RWPE2 (cell line): ENCODE measurements at regions not wholly inside any gene's neighbourhood (a gene's known extent, or its start where the extent isn't known, plus 50 kb on each side); places are given as distances from the start of the nearest gene placed in this dataset.

Experiments
- ATAC-seq: fragments of 200-7000 bp; cut with Tn5 transposase; 3 replicates; pipeline ENCODE4 v1.9.1; 2021; ENCODE audit warnings: low read depth
- DNase-seq: peaks from one replicate; pipeline ENCODE4 v3.0.0-alpha.2; 2020; ENCODE audit warnings: low spot score
- H3K27ac ChIP-seq: fragments of 450-650 bp; 2 replicates; pipeline ENCODE4 v1.5.1; 2017; ENCODE audit warnings: mild to moderate bottlenecking; ENCODE audit not compliant: poor library complexity, severe bottlenecking
- H3K27me3 ChIP-seq: fragments of 250-450 bp; sonication (Bioruptor Pico); 2 replicates; pipeline ENCODE4 v1.5.1; 2021; ENCODE audit warnings: mild to moderate bottlenecking, moderate library complexity; ENCODE audit not compliant: insufficient read depth, poor library complexity, severe bottlenecking
- H3K36me3 ChIP-seq: fragments of 250-450 bp; sonication (Bioruptor Pico); 2 replicates; pipeline ENCODE4 v1.5.1; 2020; ENCODE audit warnings: low read depth, mild to moderate bottlenecking, moderate library complexity
- H3K4me1 ChIP-seq: fragments of 250-450 bp; sonication (Bioruptor Pico); 2 replicates; pipeline ENCODE4 v1.5.1; 2021; ENCODE audit warnings: mild to moderate bottlenecking, moderate library complexity; ENCODE audit not compliant: insufficient read depth, poor library complexity, severe bottlenecking
- H3K4me3 ChIP-seq: fragments of 250-450 bp; sonication (Bioruptor Pico); 2 replicates; pipeline ENCODE4 v1.5.1; 2021; ENCODE audit warnings: mild to moderate bottlenecking, moderate library complexity; ENCODE audit not compliant: severe bottlenecking
- H3K9me3 ChIP-seq: fragments of 250-450 bp; sonication (Bioruptor Pico); 2 replicates; pipeline ENCODE4 v1.5.1; 2021; ENCODE audit warnings: mild to moderate bottlenecking, moderate library complexity; ENCODE audit not compliant: severe bottlenecking
- CTCF ChIP-seq: fragments of 450-650 bp; IDR thresholded peaks from one replicate; pipeline ENCODE4 v1.5.1; 2017; ENCODE audit warnings: mild to moderate bottlenecking, moderate library complexity; ENCODE audit not compliant: poor library complexity, severe bottlenecking

- H3K9me3 ChIP-seq, result no peaks in the 10 kb centered on the region
- no peaks in the 10 kb centered on the region for H3K36me3 ChIP-seq
- DNase-seq (no peak), ATAC-seq (no peak)
- H3K27me3 ChIP-seq, result no peaks in the 10 kb centered on the region
- H3K4me3 ChIP-seq, result no peak overlapping the region
- H3K27ac ChIP-seq, result no peak overlapping the region
- peaks cover under 1% of the 10 kb centered on the region for H3K4me1 ChIP-seq
- no peak for TF ChIP-seq CTCF
Measured at GRCh38 chr10:31152421-31153135, 120.9 kb upstream of the ZNF438 start.

- Histone ChIP-seq H3K9me3 (no peaks in the 10 kb centered on the region), H3K27me3 (no peaks in the 10 kb centered on the region), H3K4me3 (no peak overlapping the region), H3K36me3 (no peaks in the 10 kb centered on the region), H3K4me1 (peaks cover 2% of the 10 kb centered on the region), H3K27ac (no peak overlapping the region)
- DNase-seq (no peak), ATAC-seq (no peak)
- TF ChIP-seq CTCF, result no peak
Measured at GRCh38 chr10:31153161-31153560, 121.5 kb upstream of the ZNF438 start.

- ATAC-seq, result peak; percentile 46; the same call in 2 of the 3 replicates
- DNase-seq, result no peak
- Histone ChIP-seq H3K4me3 (no peak overlapping the region), H3K4me1 (peaks cover 2% of the 10 kb centered on the region), H3K27ac (no peak overlapping the region), H3K27me3 (no peaks in the 10 kb centered on the region), H3K36me3 (no peaks in the 10 kb centered on the region), H3K9me3 (no peaks in the 10 kb centered on the region)
- TF ChIP-seq CTCF, result no peak
Measured at GRCh38 chr10:31153692-31154091, 122.0 kb upstream of the ZNF438 start.

GRCh38 chr10:31154996-31155395, 123.3 kb upstream of the ZNF438 start:
- no peaks in the 10 kb centered on the region for H3K36me3 ChIP-seq
- TF ChIP-seq CTCF, result no peak
- H3K4me1 ChIP-seq, result peaks cover 2% of the 10 kb centered on the region
- H3K27me3 ChIP-seq, result no peaks in the 10 kb centered on the region
- DNase-seq, result no peak
- H3K9me3 ChIP-seq, result no peaks in the 10 kb centered on the region
- no peak overlapping the region for H3K4me3 ChIP-seq
- no peak for ATAC-seq
- no peak overlapping the region for H3K27ac ChIP-seq

GRCh38 chr10:31157123-31158010, 125.7 kb upstream of the ZNF438 start:
- no peak overlapping the region for H3K4me3 ChIP-seq
- H3K27ac ChIP-seq, result no peak overlapping the region
- no peaks in the 10 kb centered on the region for H3K9me3 ChIP-seq
- ATAC-seq, result no peak
- H3K36me3 ChIP-seq, result no peaks in the 10 kb centered on the region
- no peak for DNase-seq
- no peak for TF ChIP-seq CTCF
- no peaks in the 10 kb centered on the region for H3K27me3 ChIP-seq
- H3K4me1 ChIP-seq, result peaks cover 2% of the 10 kb centered on the region
